ENCODE measurements at regions not wholly inside any gene's neighbourhood (a gene's known extent, or its start where the extent isn't known, plus 50 kb on each side); places are given as distances from the start of the nearest gene placed in this dataset.

DNA sequence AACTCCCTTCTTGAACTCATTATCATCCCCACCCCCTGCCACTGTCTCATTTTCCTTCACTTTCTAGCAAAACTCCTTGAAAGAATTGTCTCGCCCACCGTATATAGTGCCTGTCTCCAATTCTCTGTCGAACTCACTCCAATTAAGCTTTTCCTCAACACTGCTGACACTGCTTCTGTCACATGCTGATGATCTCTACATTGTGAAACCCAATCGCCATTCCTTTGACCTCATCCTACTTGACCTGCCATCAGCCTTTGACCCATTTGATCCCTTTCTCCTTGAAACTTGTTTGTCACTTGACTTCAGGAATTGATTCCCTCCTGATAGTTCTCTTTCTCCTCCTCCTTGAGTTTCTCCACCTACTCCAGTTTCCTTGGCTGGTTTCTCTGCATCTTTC is 54.8 kb downstream of the CCDC71L start:
- DNase-seq = no peak
- TF ChIP-seq GATA1 (IDR thresholded peaks at IDR 0.05; ENCODE audit: low read depth, low read length) (no peak), POLR2A (IDR thresholded peaks at IDR 0.05; ENCODE audit: low read length) (no peak)

DNA sequence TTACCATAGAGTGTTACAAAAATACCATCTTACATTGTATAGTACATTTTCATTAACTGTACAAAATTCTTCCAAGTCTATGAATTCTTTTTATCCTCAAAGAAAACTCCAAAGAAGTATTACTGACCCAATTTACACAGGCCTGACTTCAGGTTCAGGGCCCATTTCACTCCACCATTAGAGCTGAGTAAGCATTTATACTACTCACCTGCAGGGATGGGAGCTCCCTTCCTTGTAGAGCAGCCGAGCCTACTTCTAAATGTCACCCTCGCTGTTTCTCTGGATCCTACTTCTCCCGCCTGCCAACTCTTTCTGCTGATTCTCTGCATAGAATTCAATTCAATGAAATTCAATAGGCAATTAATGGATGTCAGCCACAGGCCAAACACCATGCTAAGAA is 56.0 kb downstream of the CCDC71L start:
- DNase-seq = no peak
- no peak for TF ChIP-seq POLR2A (IDR thresholded peaks at IDR 0.05; ENCODE audit: low read length)

DNA sequence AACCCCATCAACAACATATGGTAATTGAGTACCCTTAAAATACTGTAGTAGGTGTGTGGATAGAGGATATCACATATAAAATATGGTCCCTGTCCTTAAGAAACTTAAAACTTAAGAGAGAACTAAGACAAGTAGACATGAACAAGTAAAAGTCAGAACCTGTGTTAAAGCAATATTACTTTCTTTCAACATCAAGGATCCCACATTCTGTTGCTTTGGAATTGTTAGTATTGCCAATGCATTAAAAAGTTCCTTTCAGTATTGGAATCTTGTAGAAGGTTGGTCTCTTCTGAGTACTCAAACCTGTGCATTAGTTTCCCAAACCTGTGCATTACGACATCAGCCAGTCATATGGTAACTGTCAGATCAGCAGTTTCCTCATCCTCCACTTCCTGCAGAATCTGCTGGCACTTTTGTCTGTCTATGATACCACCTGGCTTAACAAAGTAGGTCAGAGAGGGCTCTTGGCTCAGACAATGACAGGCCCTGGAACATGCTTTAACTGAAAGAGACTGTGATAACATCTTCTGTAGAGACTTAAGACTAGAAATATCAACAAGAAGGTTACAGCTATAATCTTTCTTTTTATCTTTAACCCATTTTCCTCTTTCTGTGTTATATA is 56.5 kb downstream of the CCDC71L start:
- no peak for TF ChIP-seq GATA1 (IDR thresholded peaks at IDR 0.05; ENCODE audit: low read depth, low read length)
- no peak for TF ChIP-seq POLR2A (IDR thresholded peaks at IDR 0.05; ENCODE audit: low read length)
- DNase-seq = no peak

DNA sequence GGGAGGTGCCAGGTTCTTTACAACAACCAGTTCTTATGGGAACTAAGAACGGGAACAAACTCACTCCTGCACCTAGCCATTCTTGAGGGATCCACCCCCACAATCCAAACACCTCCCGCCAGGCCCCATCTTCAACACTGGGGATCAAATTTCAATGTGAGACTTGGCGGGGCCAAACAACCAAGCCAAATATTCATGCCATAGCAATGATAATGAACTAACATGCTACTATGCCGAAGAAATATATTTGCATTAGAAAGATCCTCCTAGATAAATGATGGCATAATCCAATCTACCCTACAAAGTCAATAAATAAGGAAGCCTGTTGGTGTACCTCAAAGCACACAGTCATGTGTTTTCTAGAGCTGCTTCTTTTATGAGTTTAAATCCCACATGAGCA is 57.6 kb downstream of the CCDC71L start:
- TF ChIP-seq GATA1 (IDR thresholded peaks at IDR 0.05; ENCODE audit: low read depth, low read length) (no peak), POLR2A (IDR thresholded peaks at IDR 0.05; ENCODE audit: low read length) (no peak)
- no peak for DNase-seq

DNA sequence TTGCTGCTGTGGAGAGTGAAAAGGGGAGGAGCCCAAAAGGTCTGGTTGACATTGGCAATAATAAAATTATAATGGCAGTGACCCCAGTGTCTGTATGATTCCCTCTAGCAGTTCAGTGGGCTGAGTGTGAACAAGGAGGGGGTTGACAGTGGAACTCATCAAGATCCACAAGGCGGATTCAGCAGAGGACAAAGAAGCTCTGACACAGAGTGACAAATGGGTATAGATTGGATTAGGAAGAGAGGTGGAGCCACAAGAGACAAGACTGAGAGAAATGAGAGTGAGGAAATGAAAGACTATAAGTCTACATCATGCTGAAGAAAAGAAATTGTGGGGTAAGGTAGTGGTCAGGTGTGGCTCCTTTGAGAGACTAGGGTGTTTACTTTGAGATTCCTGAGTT is 58.9 kb downstream of the CCDC71L start:
- no peak for TF ChIP-seq GATA1 (IDR thresholded peaks at IDR 0.05; ENCODE audit: low read depth, low read length)
- no peak for TF ChIP-seq POLR2A (IDR thresholded peaks at IDR 0.05; ENCODE audit: low read length)
- no peak for DNase-seq

DNA sequence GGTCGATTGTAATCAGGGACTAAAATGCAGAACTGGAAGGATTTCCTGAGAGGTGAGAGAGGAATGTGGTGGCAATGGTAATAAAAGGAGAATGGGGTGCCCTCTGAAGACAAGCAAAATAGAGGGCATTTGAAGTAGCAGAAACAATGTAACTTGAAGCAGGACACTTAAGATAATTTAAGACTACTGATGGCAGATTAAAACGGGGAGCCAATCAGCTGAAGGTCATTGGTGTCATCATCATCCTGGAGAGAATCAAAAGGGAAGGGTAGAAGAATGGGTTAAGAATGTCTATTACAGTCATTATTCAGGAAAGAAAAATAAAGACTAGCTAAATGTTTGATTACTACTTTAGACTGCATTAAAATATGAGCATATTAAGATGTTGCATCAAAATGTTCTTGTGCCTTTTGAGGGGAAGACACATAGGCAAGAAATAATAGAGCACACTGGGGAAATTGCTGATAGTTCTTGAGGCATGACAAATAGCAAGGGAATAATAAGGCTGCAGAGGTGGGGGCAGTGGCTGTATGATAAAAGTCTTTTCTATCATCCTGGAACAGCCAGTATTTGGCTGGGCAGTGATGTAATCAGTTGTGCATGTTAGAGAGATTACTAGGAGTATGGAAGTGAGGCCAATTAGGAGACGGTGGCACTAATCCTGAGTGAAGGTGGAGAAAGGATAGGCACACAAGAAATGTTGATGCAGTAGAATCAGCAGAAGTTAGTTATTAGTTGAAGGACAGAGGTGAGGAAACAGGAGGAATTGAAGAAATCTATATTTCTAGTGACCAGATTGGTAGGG is 60.2 kb downstream of the CCDC71L start:
- DNase-seq = peak; percentile 39 to 79
- TF ChIP-seq POLR2A (IDR thresholded peaks at IDR 0.05; ENCODE audit: low read length) (no peak), GATA1 (IDR thresholded peaks at IDR 0.05; ENCODE audit: low read depth, low read length) (no peak)

DNA sequence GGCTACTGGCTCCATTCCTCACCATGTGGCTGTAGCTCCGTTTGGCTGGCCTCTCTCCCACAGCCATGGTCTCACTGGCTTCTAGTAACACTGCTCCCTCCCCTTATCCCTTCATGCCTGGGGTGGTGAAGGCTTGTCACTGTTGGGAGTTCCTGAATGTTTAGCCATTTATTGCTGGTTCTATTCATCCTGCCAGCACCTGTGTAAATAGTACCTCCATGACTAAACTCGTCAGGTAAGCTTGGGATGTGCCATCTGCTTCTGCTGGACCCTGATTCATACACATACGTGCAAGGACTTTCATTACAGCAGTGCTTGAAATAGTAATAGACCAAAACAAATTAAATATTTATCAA is 61.6 kb downstream of the CCDC71L start:
- DNase-seq = no peak

DNA sequence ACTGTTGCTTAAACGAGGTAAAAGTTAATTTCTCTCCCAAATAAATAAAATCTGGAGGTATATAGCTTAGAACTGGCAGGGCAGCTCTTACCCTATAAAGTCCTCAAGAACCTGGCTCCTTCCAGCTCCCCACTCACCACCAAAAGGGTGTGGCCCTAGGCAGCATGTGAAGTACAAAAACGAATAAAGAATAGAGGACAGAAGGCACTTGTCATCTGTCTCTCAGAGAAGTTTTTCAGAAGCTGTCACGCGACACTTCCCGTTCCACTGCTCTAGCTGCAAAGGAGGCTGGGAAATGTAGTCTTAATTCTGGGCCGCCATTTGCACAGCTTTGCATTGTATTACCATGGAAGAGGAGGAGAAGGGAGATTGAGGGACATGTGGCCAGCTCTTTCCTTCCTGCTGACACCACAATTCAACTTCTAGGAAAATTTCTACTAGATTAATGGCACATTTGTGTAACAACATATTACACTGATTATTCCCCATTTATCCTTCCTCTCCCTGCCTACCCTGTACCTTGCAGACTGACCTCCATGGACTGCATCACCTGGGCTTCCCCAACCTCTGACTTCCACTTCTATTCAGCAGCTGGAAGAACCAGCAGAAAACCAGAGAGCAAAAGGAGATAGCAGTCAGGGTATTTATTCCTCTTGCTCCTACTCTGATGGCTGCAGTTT is 62.2 kb downstream of the CCDC71L start:
- DNase-seq = peak; percentile 85 to 90
- no peak for TF ChIP-seq GATA1 (IDR thresholded peaks at IDR 0.05; ENCODE audit: low read depth, low read length)
- no peak for TF ChIP-seq POLR2A (IDR thresholded peaks at IDR 0.05; ENCODE audit: low read length)

More for the DNA sequence above, 61.6 kb downstream of the CCDC71L start:
- no peak for TF ChIP-seq GATA1 (IDR thresholded peaks at IDR 0.05; ENCODE audit: low read depth, low read length)
- TF ChIP-seq POLR2A (IDR thresholded peaks at IDR 0.05; ENCODE audit: low read length) = no peak

DNA sequence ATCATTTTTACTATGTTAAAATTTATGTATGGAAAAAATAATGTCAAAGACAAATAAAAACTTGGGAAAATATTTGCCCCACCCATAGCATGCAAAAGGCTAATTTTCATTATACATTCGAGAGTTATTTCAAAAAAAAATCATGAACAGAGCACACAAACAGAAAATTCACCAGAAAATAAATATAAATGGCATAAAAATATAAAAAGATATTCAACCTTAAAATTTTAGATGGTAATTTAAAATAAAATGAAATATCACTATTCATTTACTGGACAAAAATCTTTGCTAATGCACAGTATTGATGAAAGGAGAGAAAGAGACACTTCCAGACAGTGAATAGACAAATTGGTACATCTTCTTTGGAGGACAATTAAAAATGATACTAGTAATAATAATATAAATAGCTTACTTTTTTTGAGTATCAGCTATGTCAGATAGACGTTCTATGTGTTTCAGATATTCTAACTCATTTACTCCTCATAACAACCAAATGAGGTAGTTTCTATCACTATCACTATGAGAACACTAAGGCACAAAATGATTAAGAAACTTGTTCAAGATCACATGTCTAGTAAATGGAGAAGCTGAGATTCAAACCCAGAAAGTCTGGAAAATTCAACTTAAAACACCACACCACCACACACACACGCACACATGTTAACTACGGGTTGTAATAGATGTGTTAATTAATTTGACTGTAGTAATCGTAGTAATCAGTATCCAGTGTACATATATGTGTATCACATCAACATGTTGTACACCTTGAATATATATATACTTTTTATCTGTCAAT is 63.0 kb downstream of the CCDC71L start:
- no peak for TF ChIP-seq GATA1 (IDR thresholded peaks at IDR 0.05; ENCODE audit: low read depth, low read length)
- no peak for TF ChIP-seq POLR2A (IDR thresholded peaks at IDR 0.05; ENCODE audit: low read length)
- peak in 1 of 2 experiments; percentile 17 for DNase-seq

DNA sequence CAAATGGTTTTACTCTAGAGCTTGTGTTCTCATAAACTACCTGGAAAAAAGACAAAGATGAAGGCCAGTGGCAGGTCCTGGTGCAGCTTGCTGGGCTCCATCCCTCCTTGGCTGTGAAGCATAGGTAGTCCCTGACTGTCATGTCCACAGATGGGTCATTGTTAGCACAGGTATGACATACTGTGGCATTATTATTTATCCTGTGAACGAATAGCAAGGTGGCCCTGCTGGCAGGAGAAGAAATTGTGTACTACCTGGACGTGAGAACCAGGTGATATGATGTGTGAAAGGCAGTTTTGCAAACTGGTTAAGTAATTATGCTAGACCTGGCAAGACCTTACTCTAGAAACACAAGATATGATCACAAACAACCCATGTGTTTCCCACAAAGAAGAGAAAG is 63.9 kb downstream of the CCDC71L start:
- no peak for DNase-seq
- TF ChIP-seq POLR2A (IDR thresholded peaks at IDR 0.05; ENCODE audit: low read length) (no peak), GATA1 (IDR thresholded peaks at IDR 0.05; ENCODE audit: low read depth, low read length) (no peak)

DNA sequence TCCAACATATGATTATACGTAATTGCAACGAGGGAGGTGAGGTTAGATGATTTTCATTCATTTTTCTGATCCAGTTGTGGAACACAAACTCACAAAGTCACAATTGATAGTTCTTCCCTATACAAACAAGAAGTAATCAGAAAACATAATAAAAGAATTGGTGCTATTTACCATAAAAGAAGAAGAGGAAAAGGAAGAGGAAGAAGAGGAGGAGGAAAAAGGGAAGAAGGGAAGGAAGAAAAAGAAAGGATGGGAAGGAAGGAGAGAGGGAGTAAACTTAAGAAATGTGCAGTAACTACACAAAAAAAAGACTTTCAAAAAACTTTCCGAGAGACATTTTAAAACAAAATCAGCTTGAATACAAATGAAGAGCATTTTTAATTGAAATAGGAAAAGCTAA is 65.0 kb downstream of the CCDC71L start:
- DNase-seq = no peak
- no peak for TF ChIP-seq POLR2A (IDR thresholded peaks at IDR 0.05; ENCODE audit: low read length)
- no peak for TF ChIP-seq GATA1 (IDR thresholded peaks at IDR 0.05; ENCODE audit: low read depth, low read length)

DNA sequence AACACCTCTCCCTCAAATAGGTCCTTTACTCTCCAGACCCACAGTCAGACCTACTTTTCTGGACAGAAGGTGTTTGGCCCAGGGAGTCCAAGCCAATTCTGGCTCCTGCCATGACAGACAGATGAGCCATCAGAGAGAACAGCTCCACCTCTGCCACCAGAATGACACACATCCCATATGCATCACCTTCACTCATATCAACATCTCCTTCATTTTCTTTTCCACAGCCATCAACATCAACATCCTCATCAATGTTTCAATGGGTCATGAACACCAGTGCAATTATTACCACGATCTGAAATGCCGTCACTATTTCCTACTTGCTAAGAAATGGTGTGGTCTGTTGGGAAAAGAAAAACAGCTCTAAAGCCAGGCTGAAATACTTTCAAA is 67.9 kb downstream of the CCDC71L start:
- TF ChIP-seq GATA1 (IDR thresholded peaks at IDR 0.05; ENCODE audit: low read depth, low read length) (no peak), POLR2A (IDR thresholded peaks at IDR 0.05; ENCODE audit: low read length) (no peak)
- DNase-seq = no peak

DNA sequence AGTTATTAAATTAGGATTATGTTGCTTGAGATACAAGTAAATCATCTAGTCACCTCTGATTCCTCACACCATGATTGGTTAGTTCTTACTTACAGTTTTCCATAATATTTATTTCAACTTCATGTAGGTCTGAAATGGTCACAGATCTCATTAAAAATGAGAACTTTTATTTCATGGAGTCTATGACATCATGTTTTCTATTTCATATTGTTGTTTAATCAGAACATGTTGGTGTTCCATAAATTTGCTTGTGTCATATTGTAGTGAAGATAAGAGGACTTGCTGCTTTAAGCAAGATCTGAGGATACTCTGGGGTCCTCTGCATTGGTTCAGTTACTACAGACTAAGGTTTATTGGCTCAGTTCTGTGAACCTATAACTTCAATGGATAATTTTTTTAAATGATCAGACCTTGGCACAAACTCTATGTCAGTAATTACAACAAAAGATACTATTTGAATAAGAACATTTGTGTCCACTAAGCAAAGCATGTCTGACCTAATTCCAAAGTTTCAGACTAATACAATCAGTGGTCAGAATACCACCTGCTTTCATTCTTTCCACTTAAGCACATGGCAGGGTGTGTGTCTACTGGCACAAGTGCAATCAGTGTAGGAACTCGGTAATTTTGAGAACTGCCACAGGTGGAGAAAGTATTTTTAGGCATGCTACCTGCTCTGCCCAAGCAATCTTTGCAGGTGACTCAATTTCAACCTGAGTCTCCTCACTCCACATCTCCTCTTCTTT is 68.5 kb downstream of the CCDC71L start:
- no peak for DNase-seq
- TF ChIP-seq POLR2A (IDR thresholded peaks at IDR 0.05; ENCODE audit: low read length) (no peak), GATA1 (IDR thresholded peaks at IDR 0.05; ENCODE audit: low read depth, low read length) (no peak)

Measured in erythroblast (primary cell).